ENCODE measurements at regions not wholly inside any gene's neighbourhood (a gene's known extent, or its start where the extent isn't known, plus 50 kb on each side); places are given as distances from the start of the nearest gene placed in this dataset.

GRCh38 chr2:160632084-160632975, 138.7 kb upstream of the RBMS1 start:
- Histone ChIP-seq H3K27ac (no peak overlapping the region), H3K27me3 (no peaks in the 10 kb centered on the region), H3K4me3 (no peak overlapping the region), H3K36me3 (no peaks in the 10 kb centered on the region), H3K9me3 (no peaks in the 10 kb centered on the region), H3K4me1 (peaks cover 4% of the 10 kb centered on the region)
- no peak for DNase-seq (ENCODE audit: low spot score in 2 of 2)
- WGBS = 66% methylated on average over 7 of the region's 7 CpGs
- no peak for TF ChIP-seq POLR2AphosphoS5 (IDR thresholded peaks at IDR 0.05)
- TF ChIP-seq POLR2A (IDR thresholded peaks at IDR 0.05) = no peak
- TF ChIP-seq CTCF (IDR thresholded peaks at IDR 0.05) = no peak
- no peak for TF ChIP-seq EP300 (IDR thresholded peaks at IDR 0.05)

GRCh38 chr2:160634436-160634835, 140.8 kb upstream of the RBMS1 start:
- Histone ChIP-seq H3K27me3 (no peaks in the 10 kb centered on the region), H3K4me3 (no peak overlapping the region), H3K27ac (no peak overlapping the region), H3K4me1 (peaks cover 4% of the 10 kb centered on the region), H3K9me3 (no peaks in the 10 kb centered on the region), H3K36me3 (no peaks in the 10 kb centered on the region)
- DNase-seq (ENCODE audit: low spot score in 2 of 2) = no peak
- no peak for TF ChIP-seq CTCF (IDR thresholded peaks at IDR 0.05)
- no peak for TF ChIP-seq POLR2AphosphoS5 (IDR thresholded peaks at IDR 0.05)
- no peak for TF ChIP-seq EP300 (IDR thresholded peaks at IDR 0.05)
- 55% methylated on average over 2 of the region's 2 CpGs for WGBS

GRCh38 chr2:160635488-160635887, 141.9 kb upstream of the RBMS1 start:
- H3K4me1 ChIP-seq = peaks cover 4% of the 10 kb centered on the region
- DNase-seq (ENCODE audit: low spot score in 2 of 2) = no peak
- 23% methylated on average over 2 of the region's 2 CpGs for WGBS
- no peaks in the 10 kb centered on the region for H3K27me3 ChIP-seq
- no peak overlapping the region for H3K27ac ChIP-seq
- no peaks in the 10 kb centered on the region for H3K36me3 ChIP-seq
- no peaks in the 10 kb centered on the region for H3K9me3 ChIP-seq
- TF ChIP-seq CTCF (IDR thresholded peaks at IDR 0.05) = no peak
- no peak for TF ChIP-seq EP300 (IDR thresholded peaks at IDR 0.05)
- no peak for TF ChIP-seq POLR2A (IDR thresholded peaks at IDR 0.05)
- TF ChIP-seq POLR2AphosphoS5 (IDR thresholded peaks at IDR 0.05) = no peak
- H3K4me3 ChIP-seq = no peak overlapping the region

GRCh38 chr2:160639472-160639871, 145.9 kb upstream of the RBMS1 start:
- Histone ChIP-seq H3K4me1 (peaks cover 4% of the 10 kb centered on the region), H3K27ac (no peak overlapping the region), H3K9me3 (no peaks in the 10 kb centered on the region), H3K27me3 (no peaks in the 10 kb centered on the region), H3K4me3 (no peak overlapping the region), H3K36me3 (no peaks in the 10 kb centered on the region)
- no peak for DNase-seq (ENCODE audit: low spot score in 2 of 2)
- no peak for TF ChIP-seq EP300 (IDR thresholded peaks at IDR 0.05)
- no peak for TF ChIP-seq POLR2AphosphoS5 (IDR thresholded peaks at IDR 0.05)
- TF ChIP-seq POLR2A (IDR thresholded peaks at IDR 0.05) = no peak
- TF ChIP-seq CTCF (IDR thresholded peaks at IDR 0.05) = no peak

- Histone ChIP-seq H3K36me3 (no peaks in the 10 kb centered on the region), H3K4me1 (peaks cover 41% of the 10 kb centered on the region), H3K27me3 (no peaks in the 10 kb centered on the region), H3K4me3 (peak overlapping the region; percentile 7), H3K9me3 (no peaks in the 10 kb centered on the region), H3K27ac (peak overlapping the region; percentile 78)
- WGBS = 50% methylated on average over 6 of the region's 6 CpGs
- no peak for DNase-seq (ENCODE audit: low spot score in 2 of 2)
- peak in 1 of 3 donors; percentile 45 for TF ChIP-seq POLR2AphosphoS5 (IDR thresholded peaks at IDR 0.05)
- TF ChIP-seq POLR2A (IDR thresholded peaks at IDR 0.05) = no peak
- no peak for TF ChIP-seq EP300 (IDR thresholded peaks at IDR 0.05)
- no peak for TF ChIP-seq CTCF (IDR thresholded peaks at IDR 0.05)
Observed at GRCh38 chr2:160646684-160647444, 153.3 kb upstream of the RBMS1 start.
